ACC112 (cell line): ENCODE measurements at regions not wholly inside any gene's neighbourhood (a gene's known extent, or its start where the extent isn't known, plus 50 kb on each side); places are given as distances from the start of the nearest gene placed in this dataset.
"Not testable (repeated sequence)": the region's sequence is repeated elsewhere in the genome, so short reads cannot be mapped to it uniquely, and the experiment has no call there.

Experiments used
- H2AFZ ChIP-seq: fragments of 200-600 bp; sonication (generic); one replicate; pipeline ENCODE4 v1.6.0; 2017; ENCODE audit warnings: antibody characterized with exemption, low read length; ENCODE audit not compliant: unreplicated experiment
- H3K27ac ChIP-seq: fragments of 200-600 bp; sonication (generic); 2 replicates; pipeline ENCODE4 v1.5.1; 2014; ENCODE audit warnings: low read depth, mild to moderate bottlenecking, antibody characterized with exemption, low read length, moderate library complexity
- H3K27me3 ChIP-seq: fragments of 200-600 bp; sonication (generic); 2 replicates; pipeline ENCODE4 v1.6.1; 2014; ENCODE audit warnings: mild to moderate bottlenecking, antibody characterized with exemption, low read length, moderate library complexity, mixed read lengths; ENCODE audit not compliant: insufficient read depth
- H3K36me3 ChIP-seq: fragments of 200-600 bp; sonication (generic); 2 replicates; pipeline ENCODE4 v1.6.1; 2016; ENCODE audit warnings: mild to moderate bottlenecking, antibody characterized with exemption, low read length, moderate library complexity, mixed read lengths; ENCODE audit not compliant: insufficient read depth
- H3K4me1 ChIP-seq: fragments of 200-600 bp; sonication (generic); one replicate; pipeline ENCODE4 v1.6.1; 2016; ENCODE audit warnings: low read length, mixed read lengths; ENCODE audit not compliant: insufficient read depth, unreplicated experiment, control insufficient read depth
- H3K4me3 ChIP-seq: fragments of 200-600 bp; sonication (generic); 2 replicates; pipeline ENCODE4 v1.5.1; 2014; ENCODE audit warnings: mild to moderate bottlenecking, low read depth, low read length
- H3K79me2 ChIP-seq: fragments of 200-600 bp; sonication (generic); one replicate; pipeline ENCODE4 v1.6.0; 2016; ENCODE audit warnings: low read length; ENCODE audit not compliant: control insufficient read depth, unreplicated experiment, insufficient read depth

DNA sequence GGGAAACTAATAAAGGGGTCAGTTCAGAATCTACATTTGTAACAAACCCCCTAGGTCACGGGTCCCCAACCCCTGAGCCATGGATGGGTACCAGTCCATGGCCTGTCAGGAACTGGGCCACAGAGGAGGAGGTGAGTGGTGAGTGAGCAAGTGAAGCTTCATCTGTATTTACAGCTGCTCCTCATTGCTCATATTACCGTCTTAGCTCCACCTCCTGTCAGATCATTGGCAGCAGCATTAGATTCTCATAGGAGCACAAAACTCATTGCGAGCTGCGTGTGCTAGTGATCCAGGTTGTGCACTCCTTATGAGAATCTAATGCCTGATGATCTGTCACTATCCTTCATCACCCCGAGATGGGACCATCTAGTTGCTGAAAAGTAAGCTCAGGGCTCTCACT, 88.4 kb upstream of the MPP7 start:
- Histone ChIP-seq H3K36me3 (no peaks in the 10 kb centered on the region), H3K27me3 (peaks cover 29% of the 10 kb centered on the region)

DNA sequence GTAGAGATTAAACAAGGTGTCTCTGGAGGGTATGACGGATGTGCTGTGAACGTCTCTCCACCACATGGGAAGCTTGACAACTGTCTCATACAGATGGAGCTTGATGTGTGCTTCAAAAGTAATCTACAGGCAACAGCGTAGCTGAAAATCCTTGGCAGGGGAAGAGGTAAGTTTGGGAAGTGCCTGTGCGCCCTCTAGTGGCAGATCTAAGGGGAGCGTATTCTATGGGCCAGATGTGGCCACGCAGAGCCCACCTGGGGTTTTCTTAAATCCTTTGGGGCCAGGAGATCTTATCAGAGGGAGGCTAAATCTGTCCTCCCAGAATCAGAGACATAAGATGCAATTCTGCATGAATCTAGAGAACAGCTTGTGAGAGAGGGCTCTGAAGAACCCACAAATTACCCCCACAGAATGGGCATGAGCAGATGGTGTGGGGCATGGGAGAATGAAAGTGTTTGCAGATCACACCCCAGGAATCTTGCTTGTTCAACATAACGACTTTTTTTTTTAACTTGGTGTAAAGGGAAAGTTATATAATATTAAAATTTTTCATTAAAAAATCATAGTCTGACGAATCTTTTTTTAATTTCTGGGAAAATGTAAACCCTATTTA, 91.2 kb upstream of the MPP7 start:
- H2AFZ ChIP-seq, result no peak overlapping the region

More for the DNA sequence above, 88.4 kb upstream of the MPP7 start:
- Histone ChIP-seq H3K27ac (no peak overlapping the region), H3K79me2 (no peaks in the 10 kb centered on the region), H3K4me1 (no peaks in the 10 kb centered on the region), H2AFZ (no peak overlapping the region), H3K4me3 (no peak overlapping the region)

DNA sequence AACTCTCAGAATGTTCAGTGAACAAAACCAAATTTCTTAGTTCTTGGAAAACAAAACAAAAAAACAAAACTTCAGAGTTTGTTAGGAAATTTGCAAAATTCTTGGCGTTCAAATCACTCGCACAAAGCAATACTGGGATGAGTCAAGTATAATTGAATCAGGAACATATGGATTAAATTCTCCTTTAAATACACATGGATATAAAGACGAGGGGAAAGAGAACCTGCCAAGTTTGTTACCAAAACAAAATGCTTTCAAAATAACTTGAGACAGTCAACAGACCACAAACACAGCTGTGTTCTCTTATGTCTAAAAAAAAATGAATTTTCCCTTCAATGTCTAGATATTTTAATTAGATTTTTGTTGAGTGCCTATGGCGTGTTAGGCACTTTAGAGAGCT, 93.5 kb upstream of the MPP7 start:
- Histone ChIP-seq H2AFZ (no peak overlapping the region), H3K27ac (no peak overlapping the region), H3K36me3 (no peaks in the 10 kb centered on the region), H3K79me2 (no peaks in the 10 kb centered on the region), H3K27me3 (0 out of 2 replicates have a peak, but pooled peaks cover 6% of the 10 kb centered on the region), H3K4me1 (no peaks in the 10 kb centered on the region), H3K4me3 (no peak overlapping the region)

More for the DNA sequence above, 91.2 kb upstream of the MPP7 start:
- H3K27me3 ChIP-seq, result 0 out of 2 replicates have a peak, but pooled peaks cover 5% of the 10 kb centered on the region
- no peaks in the 10 kb centered on the region for H3K79me2 ChIP-seq
- H3K4me3 ChIP-seq, result no peak overlapping the region
- no peak overlapping the region for H3K27ac ChIP-seq
- no peaks in the 10 kb centered on the region for H3K4me1 ChIP-seq
- no peaks in the 10 kb centered on the region for H3K36me3 ChIP-seq

- H3K4me3 ChIP-seq, result no peak overlapping the region
- 0 out of 2 replicates have a peak, but pooled peaks cover 6% of the 10 kb centered on the region for H3K27me3 ChIP-seq
- no peaks in the 10 kb centered on the region for H3K4me1 ChIP-seq
- no peaks in the 10 kb centered on the region for H3K36me3 ChIP-seq
- no peak overlapping the region for H3K27ac ChIP-seq
- no peak overlapping the region for H2AFZ ChIP-seq
- H3K79me2 ChIP-seq, result no peaks in the 10 kb centered on the region
These were observed 94.4 kb upstream of the MPP7 start for GRCh38 chr10:28397229-28397628.

DNA sequence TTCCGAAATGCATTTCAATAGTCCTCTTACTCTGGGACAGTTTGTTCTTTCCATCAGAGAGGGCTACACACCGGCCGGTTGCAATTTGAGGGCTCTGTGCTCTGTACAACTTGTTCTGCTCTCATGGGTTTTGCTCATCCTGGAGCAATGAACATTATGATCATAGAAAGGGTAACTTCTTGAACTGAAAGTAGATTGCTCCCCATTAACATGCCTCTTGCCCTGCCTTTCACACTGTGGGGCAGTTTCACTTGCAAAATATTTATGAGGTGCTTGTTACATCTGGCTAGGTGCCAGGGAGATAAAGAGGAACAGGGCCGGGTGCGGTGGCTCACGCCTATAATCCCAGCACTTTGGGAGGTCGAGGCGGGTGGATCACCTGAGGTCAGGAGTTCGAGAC, 97.3 kb upstream of the MPP7 start:
- no peak overlapping the region for H2AFZ ChIP-seq
- no peaks in the 10 kb centered on the region for H3K4me1 ChIP-seq
- no peaks in the 10 kb centered on the region for H3K79me2 ChIP-seq
- no peak overlapping the region for H3K27ac ChIP-seq
- H3K27me3 ChIP-seq, result 0 out of 2 replicates have a peak, but pooled peaks cover 6% of the 10 kb centered on the region
- H3K36me3 ChIP-seq, result no peaks in the 10 kb centered on the region
- H3K4me3 ChIP-seq, result no peak overlapping the region

GRCh38 chr10:28400681-28401080, 97.8 kb upstream of the MPP7 start:
- Histone ChIP-seq H3K27ac (no peak overlapping the region), H3K4me3 (no peak overlapping the region), H3K36me3 (no peaks in the 10 kb centered on the region), H3K79me2 (no peaks in the 10 kb centered on the region), H2AFZ (no peak overlapping the region), H3K27me3 (0 out of 2 replicates have a peak, but pooled peaks cover 6% of the 10 kb centered on the region), H3K4me1 (no peaks in the 10 kb centered on the region)

DNA sequence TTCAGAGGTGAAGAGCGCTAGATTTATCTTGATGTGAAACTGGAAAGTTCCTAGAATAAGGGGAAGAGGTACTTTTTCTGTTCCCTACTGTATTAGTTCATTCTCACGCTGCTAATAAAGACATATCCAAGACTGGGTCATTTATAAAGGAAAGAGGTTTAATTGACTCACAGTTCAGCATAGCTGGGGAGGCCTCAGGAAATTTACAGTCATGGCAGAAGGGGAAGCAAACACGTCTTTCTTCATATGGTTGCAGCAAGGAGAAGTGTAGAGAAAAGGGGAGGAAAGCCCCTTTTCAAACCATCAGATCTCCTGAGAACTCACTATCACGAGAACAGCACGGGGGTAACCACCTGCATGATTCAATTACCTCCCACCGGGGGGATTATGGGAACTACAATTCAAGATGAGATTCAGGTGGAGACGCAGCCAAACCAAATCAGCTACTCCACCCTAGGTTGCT, 99.8 kb upstream of the MPP7 start:
- H3K36me3 ChIP-seq, H2AFZ ChIP-seq, H3K27ac ChIP-seq, H3K4me3 ChIP-seq, H3K4me1 ChIP-seq, H3K79me2 ChIP-seq, H3K27me3 ChIP-seq: not testable (repeated sequence)

DNA sequence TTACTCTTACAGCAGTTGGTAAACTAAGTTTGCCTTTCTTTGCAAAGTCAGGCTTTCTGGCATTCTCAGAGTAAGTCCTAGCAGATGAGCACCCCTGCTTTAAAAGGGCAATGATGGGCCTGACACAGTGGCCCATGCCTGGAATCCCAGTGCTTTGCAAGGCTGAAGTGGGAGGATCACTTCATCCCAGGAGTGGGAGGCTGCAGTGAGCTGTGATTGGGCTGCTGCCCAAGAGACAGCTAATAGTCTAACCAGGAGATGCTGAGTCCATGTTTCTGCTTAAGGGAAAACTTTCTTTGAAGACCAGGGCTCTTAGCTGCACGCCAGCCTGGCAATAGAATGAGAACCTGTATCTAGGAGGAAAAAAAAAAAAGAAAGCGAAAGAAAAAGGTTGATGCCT, 100.2 kb upstream of the MPP7 start:
- Histone ChIP-seq H3K27me3 (0 out of 2 replicates have a peak, but pooled peaks cover 6% of the 10 kb centered on the region), H2AFZ (no peak overlapping the region), H3K4me3 (no peak overlapping the region), H3K36me3 (no peaks in the 10 kb centered on the region), H3K27ac (no peak overlapping the region), H3K4me1 (no peaks in the 10 kb centered on the region), H3K79me2 (no peaks in the 10 kb centered on the region)

GRCh38 chr10:28408237-28408777, 105.4 kb upstream of the MPP7 start:
- no peak overlapping the region for H3K4me3 ChIP-seq
- H3K36me3 ChIP-seq, result no peaks in the 10 kb centered on the region
- no peak overlapping the region for H3K27ac ChIP-seq
- H3K27me3 ChIP-seq, result peaks cover 27% of the 10 kb centered on the region
- no peak overlapping the region for H2AFZ ChIP-seq
- H3K79me2 ChIP-seq, result no peaks in the 10 kb centered on the region
- no peaks in the 10 kb centered on the region for H3K4me1 ChIP-seq

DNA sequence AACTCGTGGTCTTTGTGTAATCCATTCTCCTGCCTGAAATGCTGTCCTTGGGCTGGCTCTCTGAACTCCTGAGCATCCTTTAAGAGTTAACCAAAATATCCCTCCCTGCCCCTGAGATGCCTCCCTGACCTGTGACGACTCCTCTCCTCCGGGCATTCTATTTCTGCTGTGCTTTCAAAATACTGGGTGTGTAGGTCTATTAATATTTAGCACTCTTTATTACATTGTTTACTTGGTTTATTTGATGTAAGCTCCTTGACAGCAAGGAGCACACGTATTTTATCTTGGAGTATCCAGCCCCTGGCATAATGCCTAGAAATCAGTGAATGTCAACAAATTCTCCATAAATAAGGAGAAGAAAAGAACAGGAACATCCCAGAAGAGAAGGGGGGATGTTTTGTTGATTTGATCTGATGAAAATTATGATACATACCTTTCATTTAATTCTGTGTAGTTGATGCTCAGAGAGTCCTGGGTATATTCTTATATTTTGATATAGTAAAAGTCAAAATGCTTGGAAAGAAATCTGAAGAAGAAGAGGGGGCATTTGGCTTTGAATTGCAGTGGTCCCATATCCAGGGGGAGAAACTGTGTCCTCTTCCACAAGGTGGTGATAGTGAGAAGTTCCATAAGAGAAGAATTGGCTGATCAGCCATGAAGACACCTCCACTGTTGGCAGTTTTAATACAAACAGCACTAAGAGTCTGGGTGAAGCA, 107.7 kb upstream of the MPP7 start:
- Histone ChIP-seq H3K4me3 (no peak overlapping the region), H3K4me1 (no peaks in the 10 kb centered on the region), H3K36me3 (no peaks in the 10 kb centered on the region), H2AFZ (no peak overlapping the region), H3K27ac (no peak overlapping the region), H3K27me3 (peaks cover 31% of the 10 kb centered on the region), H3K79me2 (no peaks in the 10 kb centered on the region)

DNA sequence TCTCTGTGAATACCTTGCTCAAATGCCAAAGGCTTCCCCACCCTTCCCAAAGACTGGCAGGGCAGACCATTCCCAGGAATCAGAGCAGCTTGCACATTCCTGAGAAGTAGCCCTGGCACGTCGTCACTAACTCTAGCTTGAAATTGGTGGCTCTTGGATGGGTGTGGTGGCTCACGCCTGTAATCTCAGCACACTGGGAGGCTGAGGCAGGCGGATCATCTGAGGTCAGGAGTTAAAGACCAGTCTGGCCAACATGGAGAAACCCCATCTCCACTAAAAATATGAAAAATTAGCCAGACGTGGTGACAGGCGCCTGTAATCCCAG, 108.2 kb upstream of the MPP7 start:
- H2AFZ ChIP-seq, result no peak overlapping the region
- no peak overlapping the region for H3K27ac ChIP-seq
- no peaks in the 10 kb centered on the region for H3K79me2 ChIP-seq
- no peak overlapping the region for H3K4me3 ChIP-seq
- H3K4me1 ChIP-seq, result no peaks in the 10 kb centered on the region
- peaks cover 37% of the 10 kb centered on the region for H3K27me3 ChIP-seq
- no peaks in the 10 kb centered on the region for H3K36me3 ChIP-seq
